ENCODE measurements at regions not wholly inside any gene's neighbourhood (a gene's known extent, or its start where the extent isn't known, plus 50 kb on each side); places are given as distances from the start of the nearest gene placed in this dataset.
A peak's percentile ranks its signal among the peaks of the same experiment; 100 is the strongest.

DNA sequence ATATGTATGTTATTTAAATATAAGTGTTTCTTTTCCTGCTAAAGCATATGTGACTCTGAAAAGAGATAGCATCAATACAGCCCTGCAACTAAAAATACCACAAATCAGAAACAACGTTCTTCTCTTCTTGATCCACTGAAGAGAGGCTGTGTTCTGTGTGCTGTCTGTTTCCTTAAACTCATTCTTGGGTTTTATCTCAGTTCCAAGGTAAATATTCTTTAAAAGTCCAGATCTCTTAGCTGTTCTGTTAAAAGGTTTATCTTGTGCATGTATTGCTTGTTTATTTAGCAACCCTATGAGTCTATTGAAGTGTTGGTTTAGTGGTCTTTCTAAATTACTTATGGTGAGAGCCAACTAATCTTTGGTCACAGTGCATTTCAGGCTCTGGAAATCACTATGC lies 173.3 kb upstream of the NT5C1B start:
- no peaks in the 10 kb centered on the region for H3K36me3 ChIP-seq (replicated peaks in 1 of 2; ENCODE audit: control insufficient read depth in 1 of 2, insufficient read depth in 2 of 2, low read length in 2 of 2)
- no peak overlapping the region for H3K4me3 Mint-ChIP-seq
- H3K9me3 Mint-ChIP-seq, result peaks cover 0 to 5% (median 0%) of the 10 kb centered on the region in 7 donors
- no peak overlapping the region for H3K4me2 ChIP-seq (replicated peaks; ENCODE audit: extremely low read depth, low read length, poor library complexity, severe bottlenecking)
- no CpG with 5 or more reads among the region's 1 CpG for WGBS (ENCODE audit: insufficient coverage)
- H3K4me3 ChIP-seq (replicated peaks in 1 of 3; ENCODE audit: low read depth in 2 of 3, low read length in 3 of 3), result no peak overlapping the region
- H3K27ac ChIP-seq (ENCODE audit: low read depth in 1 of 2, low read length in 2 of 2), result no peak overlapping the region
- H3K36me3 Mint-ChIP-seq, result no peaks in the 10 kb centered on the region
- no peaks in the 10 kb centered on the region for H3K27me3 Mint-ChIP-seq (ENCODE audit: low read depth in 3 of 3)
- intact Hi-C loops (cut with micrococcal nuclease), result no loop called here
- no peaks in the 10 kb centered on the region for H3K9me3 ChIP-seq (replicated peaks in 1 of 2; ENCODE audit: control insufficient read depth in 1 of 2, insufficient read depth in 1 of 2, low read length in 2 of 2)
- no peaks in the 10 kb centered on the region for H3K4me1 Mint-ChIP-seq
- H4K20me1 ChIP-seq (ENCODE audit: insufficient read depth, low read length), result no peaks in the 10 kb centered on the region
- H3K4me1 ChIP-seq (ENCODE audit: control insufficient read depth in 1 of 2, insufficient read depth in 2 of 2, low read length in 2 of 2), result no peaks in the 10 kb centered on the region
- no peak for TF ChIP-seq CTCF (IDR thresholded peaks at IDR 0.05)
- H3K9ac ChIP-seq (ENCODE audit: insufficient read depth, low read length, poor library complexity, severe bottlenecking), result no peak overlapping the region
- no peak overlapping the region for H3K27ac Mint-ChIP-seq
- no peak for DNase-seq
- no peaks in the 10 kb centered on the region for H3K79me2 ChIP-seq (ENCODE audit: insufficient read depth, low read length)
- no peaks in the 10 kb centered on the region for H3K27me3 ChIP-seq (ENCODE audit: control insufficient read depth in 2 of 2, insufficient read depth in 2 of 2, low read length in 2 of 2)
- H2AFZ ChIP-seq (ENCODE audit: insufficient read depth, low read depth, low read length, poor library complexity, severe bottlenecking), result no peak overlapping the region

DNA sequence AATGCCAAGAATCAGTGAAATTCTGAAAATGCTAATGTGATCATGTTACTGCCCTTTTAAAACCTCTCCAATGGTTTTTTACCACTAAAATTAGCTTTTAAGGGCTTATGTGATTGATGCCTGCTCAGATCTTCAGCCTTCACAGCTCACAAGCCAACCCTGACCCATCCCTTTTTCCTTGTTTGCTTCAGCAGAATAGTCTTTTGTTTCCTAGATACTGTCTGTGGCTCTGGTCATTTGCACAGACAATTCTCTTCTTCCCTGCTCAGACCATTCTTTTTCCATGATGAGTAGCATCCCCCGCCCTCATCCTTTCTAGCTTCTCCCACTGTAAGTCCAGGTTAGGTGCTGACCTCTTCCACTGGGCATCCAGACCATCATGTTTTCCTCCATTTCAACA lies 164.9 kb upstream of the NT5C1B start:
- 85% methylated on average over 1 of the region's 1 CpG for WGBS (ENCODE audit: insufficient coverage)
- TF ChIP-seq CTCF (IDR thresholded peaks at IDR 0.05), result no peak
- no peak overlapping the region for H3K27ac ChIP-seq (ENCODE audit: low read depth in 1 of 2, low read length in 2 of 2)
- H3K4me1 Mint-ChIP-seq, result no peaks in the 10 kb centered on the region
- DNase-seq, result no peak
- H3K9me3 ChIP-seq (replicated peaks in 1 of 2; ENCODE audit: control insufficient read depth in 1 of 2, insufficient read depth in 1 of 2, low read length in 2 of 2), result no peaks in the 10 kb centered on the region
- no peak overlapping the region for H3K4me3 ChIP-seq (replicated peaks in 1 of 3; ENCODE audit: low read depth in 2 of 3, low read length in 3 of 3)
- no peak overlapping the region for H3K9ac ChIP-seq (ENCODE audit: insufficient read depth, low read length, poor library complexity, severe bottlenecking)
- H3K27ac Mint-ChIP-seq, result peak overlapping the region in 1 of 7 donors; percentile 5
- no peaks in the 10 kb centered on the region for H3K4me1 ChIP-seq (ENCODE audit: control insufficient read depth in 1 of 2, insufficient read depth in 2 of 2, low read length in 2 of 2)
- no peaks in the 10 kb centered on the region for H4K20me1 ChIP-seq (ENCODE audit: insufficient read depth, low read length)
- H3K36me3 Mint-ChIP-seq, result no peaks in the 10 kb centered on the region
- no peak overlapping the region for H3K4me3 Mint-ChIP-seq
- H3K79me2 ChIP-seq (ENCODE audit: insufficient read depth, low read length), result no peaks in the 10 kb centered on the region
- H3K27me3 Mint-ChIP-seq (ENCODE audit: low read depth in 3 of 3), result peaks cover 0 to 4% (median 3%) of the 10 kb centered on the region in 3 donors
- no peak overlapping the region for H2AFZ ChIP-seq (ENCODE audit: insufficient read depth, low read depth, low read length, poor library complexity, severe bottlenecking)
- intact Hi-C loops (cut with micrococcal nuclease), result loop anchor here (5.0 kb wide), 2 partner anchors 1108 to 1113 kb away; no protein-coding TSS in a partner anchor
- H3K4me2 ChIP-seq (replicated peaks; ENCODE audit: extremely low read depth, low read length, poor library complexity, severe bottlenecking), result no peak overlapping the region
- no peaks in the 10 kb centered on the region for H3K27me3 ChIP-seq (ENCODE audit: control insufficient read depth in 2 of 2, insufficient read depth in 2 of 2, low read length in 2 of 2)
- no peaks in the 10 kb centered on the region for H3K36me3 ChIP-seq (replicated peaks in 1 of 2; ENCODE audit: control insufficient read depth in 1 of 2, insufficient read depth in 2 of 2, low read length in 2 of 2)
- H3K9me3 Mint-ChIP-seq, result peaks cover 0 to under 1% (median 0%) of the 10 kb centered on the region in 7 donors

Data from CD14-positive monocyte (primary cell).